HG02571 (cell line): ENCODE measurements at regions not wholly inside any gene's neighbourhood (a gene's known extent, or its start where the extent isn't known, plus 50 kb on each side); places are given as distances from the start of the nearest gene placed in this dataset.

ENCODE experiments used
- ATAC-seq: cut with Tn5 transposase; IDR thresholded peaks from one replicate; pipeline ENCODE4 v1.9.1; 2021; ENCODE audit warnings: mild to moderate bottlenecking, moderate library complexity; ENCODE audit not compliant: unreplicated experiment

DNA sequence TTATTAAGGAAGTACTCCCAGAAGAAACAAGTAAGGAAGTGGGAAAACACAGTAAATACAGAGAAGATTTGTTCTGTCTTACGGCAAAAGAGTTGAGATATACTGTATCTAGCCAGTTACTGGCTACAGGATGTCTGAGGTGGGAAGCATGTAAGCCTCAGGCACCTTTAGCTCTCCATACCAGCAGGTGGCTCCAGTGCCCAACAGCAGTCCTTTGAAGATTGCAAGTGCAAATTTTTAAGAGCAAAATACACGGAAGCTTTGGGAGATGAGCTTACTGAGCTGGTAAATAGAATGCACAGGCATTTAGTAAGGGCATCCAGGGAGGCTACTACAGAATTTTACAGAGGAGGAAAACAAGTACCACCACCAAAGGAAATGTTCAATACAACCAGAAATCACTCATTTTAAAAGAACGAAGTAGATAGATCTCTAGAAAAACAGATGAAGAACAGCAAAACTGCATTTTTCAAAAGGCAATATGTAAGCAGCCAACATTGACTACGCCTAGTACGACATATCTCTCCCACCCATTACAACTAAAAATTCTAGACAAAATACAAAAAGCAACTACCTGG lies 57.9 kb upstream of the VSTM2B start:
- ATAC-seq, result no peak

DNA sequence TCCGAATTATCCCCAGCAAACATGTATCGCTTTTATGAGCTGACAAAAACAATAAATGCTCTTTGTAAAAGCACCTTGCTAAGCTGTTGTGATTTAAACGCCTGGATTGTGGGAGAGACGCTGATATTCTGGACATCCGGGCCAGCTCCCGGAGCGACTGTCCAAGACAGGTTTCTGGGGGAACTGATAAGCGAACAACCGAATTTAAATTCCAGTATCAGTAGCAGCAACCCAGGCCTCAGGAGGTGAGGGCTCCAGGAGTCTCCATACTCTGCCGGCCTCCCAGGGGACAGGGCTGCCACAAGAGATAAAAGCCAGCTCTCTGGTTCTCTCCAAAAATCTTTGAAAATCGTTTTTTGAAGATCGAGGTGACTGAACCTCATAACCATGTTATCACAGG lies 50.3 kb upstream of the VSTM2B start:
- no peak for ATAC-seq
